Muscle of leg (tissue), 3 donors: ENCODE measurements at regions not wholly inside any gene's neighbourhood (a gene's known extent, or its start where the extent isn't known, plus 50 kb on each side); places are given as distances from the start of the nearest gene placed in this dataset.
A peak's percentile ranks its signal among the peaks of the same experiment; 100 is the strongest.

ENCODE experiments used
- DNase-seq: peaks from one replicate; pipeline ENCODE4 v3.0.0; 2013
- H3K27ac ChIP-seq: one replicate; pipeline ENCODE4 v1.5.1; 2013; ENCODE audit warnings: mild to moderate bottlenecking, low read length, control low read depth
- H3K27me3 ChIP-seq: one replicate; pipeline ENCODE4 v1.6.1; 2013; ENCODE audit warnings: low read length; ENCODE audit not compliant: control insufficient read depth, insufficient read depth
- H3K36me3 ChIP-seq: one replicate; pipeline ENCODE4 v1.6.1; 2013; ENCODE audit warnings: low read length; ENCODE audit not compliant: control insufficient read depth, insufficient read depth
- H3K4me1 ChIP-seq: one replicate; pipeline ENCODE4 v1.6.1; 2013; ENCODE audit warnings: low read length; ENCODE audit not compliant: control insufficient read depth, insufficient read depth
- H3K4me3 ChIP-seq: one replicate; pipeline ENCODE4 v1.5.1; 2013; ENCODE audit warnings: low read length, control low read depth
- H3K9me3 ChIP-seq: replicated peaks from 2 replicates; pipeline ENCODE4 v1.6.1; 2013; ENCODE audit warnings: low read depth, low read length; ENCODE audit not compliant: control insufficient read depth
- WGBS: methylation state at CpG from one replicate; pipeline ENCODE4 v1.1.5; 2013; ENCODE audit warnings: missing lambda C conversion rate; ENCODE audit not compliant: insufficient coverage; 5-methylcytosine and 5-hydroxymethylcytosine counted together

DNA sequence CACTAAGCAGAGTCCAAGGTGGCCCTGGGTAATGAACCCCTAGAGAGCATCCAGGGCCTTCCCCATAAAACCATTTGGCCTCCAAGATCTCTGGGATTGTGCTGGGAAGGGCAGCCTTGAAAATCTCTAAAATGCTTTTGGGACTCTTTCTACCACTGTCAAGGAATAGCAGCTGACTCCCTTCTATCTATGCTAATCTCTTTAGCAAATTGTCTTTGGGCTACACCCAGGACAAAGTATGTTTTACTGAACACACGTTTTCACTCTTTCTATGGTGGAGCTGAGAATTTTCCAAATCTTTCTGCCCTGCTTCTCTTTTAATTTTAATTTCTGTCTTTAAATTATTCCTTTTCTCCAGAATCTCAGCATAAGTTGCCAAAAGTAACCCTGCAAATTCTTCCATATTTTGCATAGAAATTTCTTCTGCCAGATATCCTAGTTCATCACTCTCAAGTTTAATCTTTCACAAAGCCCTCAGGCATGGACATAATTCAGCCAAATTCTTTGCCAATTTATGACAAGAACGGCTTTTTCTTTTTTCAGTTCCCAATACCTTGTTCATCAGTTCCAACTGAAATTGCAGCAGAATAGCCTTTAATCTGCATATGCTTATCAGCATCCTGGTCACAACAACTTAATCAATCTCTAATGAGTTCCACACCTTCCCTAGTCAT, 687.0 kb upstream of the ADGRL4 start:
- Histone ChIP-seq H3K9me3 (no peaks in the 10 kb centered on the region), H3K4me3 (no peak overlapping the region), H3K4me1 (peaks cover 4% of the 10 kb centered on the region), H3K27ac (no peak overlapping the region), H3K27me3 (no peaks in the 10 kb centered on the region), H3K36me3 (no peaks in the 10 kb centered on the region)
- peak; percentile 51 for DNase-seq
- WGBS = 11% methylated on average over 1 of the region's 2 CpGs

DNA sequence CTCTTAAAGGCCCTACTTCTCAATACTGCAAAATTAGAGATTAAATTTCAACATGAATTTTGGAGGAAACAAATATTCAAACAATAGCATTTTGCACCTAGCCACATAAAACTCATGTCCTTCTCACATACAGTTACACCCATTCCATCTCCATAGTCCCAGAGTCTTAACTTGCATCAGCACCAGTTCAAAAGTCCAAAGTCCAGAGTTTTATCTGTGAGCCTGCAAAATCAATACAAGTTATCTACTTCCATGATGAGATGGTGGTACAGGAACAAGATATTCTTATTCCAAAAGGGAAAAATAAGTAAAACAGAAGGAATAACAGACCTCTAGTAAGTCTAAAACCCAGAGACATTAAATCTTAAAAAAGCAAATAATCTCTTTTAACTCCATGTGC, 686.0 kb upstream of the ADGRL4 start:
- H3K27ac ChIP-seq = no peak overlapping the region
- H3K9me3 ChIP-seq = no peaks in the 10 kb centered on the region
- H3K4me3 ChIP-seq = no peak overlapping the region
- no peaks in the 10 kb centered on the region for H3K36me3 ChIP-seq
- no peak for DNase-seq
- H3K4me1 ChIP-seq = peaks cover 4% of the 10 kb centered on the region
- H3K27me3 ChIP-seq = no peaks in the 10 kb centered on the region

DNA sequence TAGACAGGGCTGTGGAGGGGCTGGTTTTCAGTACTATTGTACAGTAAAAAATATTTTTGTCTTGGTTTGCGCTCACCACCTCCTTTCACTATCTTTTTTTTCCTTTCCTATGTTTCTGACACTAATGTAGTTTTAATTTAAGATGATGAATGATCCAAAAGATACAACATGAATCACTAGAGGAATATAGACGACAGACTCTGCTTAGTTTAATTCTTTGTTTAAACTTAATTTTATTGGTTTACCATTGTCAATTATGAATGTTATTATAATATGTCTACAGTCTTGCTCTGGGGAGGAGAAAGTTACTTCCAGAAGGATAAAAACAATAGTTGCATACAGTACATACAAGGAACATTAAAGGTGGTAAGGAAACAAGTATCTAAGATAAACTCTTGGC, 682.4 kb upstream of the ADGRL4 start:
- no peak for DNase-seq
- H3K4me1 ChIP-seq = peaks cover 4% of the 10 kb centered on the region
- H3K9me3 ChIP-seq = no peaks in the 10 kb centered on the region
- H3K27ac ChIP-seq = no peak overlapping the region
- no peaks in the 10 kb centered on the region for H3K36me3 ChIP-seq
- no CpG with 5 or more reads among the region's 2 CpGs for WGBS
- H3K4me3 ChIP-seq = no peak overlapping the region
- no peaks in the 10 kb centered on the region for H3K27me3 ChIP-seq

DNA sequence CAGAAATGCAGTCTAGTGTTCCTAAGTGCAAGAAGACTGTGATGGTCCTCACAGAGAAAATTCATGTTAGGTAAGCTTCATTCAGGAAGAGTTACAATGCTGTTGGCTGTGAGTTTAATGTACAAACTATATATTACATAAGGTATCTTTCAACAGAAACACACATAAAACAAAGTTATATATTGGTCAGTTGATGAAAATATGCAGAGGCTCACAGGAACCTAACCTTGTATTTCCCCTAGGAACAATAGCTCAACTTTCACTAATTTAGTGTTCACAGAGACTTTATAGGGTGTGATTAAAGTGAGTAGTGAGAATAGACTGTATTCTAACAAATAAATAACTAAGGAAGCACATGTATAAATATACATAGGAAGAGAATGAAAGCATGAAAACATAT, 676.9 kb upstream of the ADGRL4 start:
- Histone ChIP-seq H3K4me3 (no peak overlapping the region), H3K27ac (no peak overlapping the region), H3K9me3 (peaks cover 9% of the 10 kb centered on the region), H3K27me3 (no peaks in the 10 kb centered on the region), H3K4me1 (no peaks in the 10 kb centered on the region), H3K36me3 (no peaks in the 10 kb centered on the region)
- DNase-seq = no peak

- Histone ChIP-seq H3K4me3 (no peak overlapping the region), H3K27me3 (no peaks in the 10 kb centered on the region), H3K27ac (no peak overlapping the region), H3K4me1 (no peaks in the 10 kb centered on the region), H3K36me3 (no peaks in the 10 kb centered on the region), H3K9me3 (peaks cover 9% of the 10 kb centered on the region)
- WGBS = no CpG with 5 or more reads among the region's 1 CpG
- no peak for DNase-seq
Measured at GRCh38 chr1:79682478-79682877, 675.9 kb upstream of the ADGRL4 start.

GRCh38 chr1:79681382-79681781, 674.9 kb upstream of the ADGRL4 start:
- no peaks in the 10 kb centered on the region for H3K27me3 ChIP-seq
- no peak for DNase-seq
- H3K9me3 ChIP-seq = peaks cover 9% of the 10 kb centered on the region
- no peak overlapping the region for H3K27ac ChIP-seq
- no peaks in the 10 kb centered on the region for H3K36me3 ChIP-seq
- no peaks in the 10 kb centered on the region for H3K4me1 ChIP-seq
- no peak overlapping the region for H3K4me3 ChIP-seq

DNA sequence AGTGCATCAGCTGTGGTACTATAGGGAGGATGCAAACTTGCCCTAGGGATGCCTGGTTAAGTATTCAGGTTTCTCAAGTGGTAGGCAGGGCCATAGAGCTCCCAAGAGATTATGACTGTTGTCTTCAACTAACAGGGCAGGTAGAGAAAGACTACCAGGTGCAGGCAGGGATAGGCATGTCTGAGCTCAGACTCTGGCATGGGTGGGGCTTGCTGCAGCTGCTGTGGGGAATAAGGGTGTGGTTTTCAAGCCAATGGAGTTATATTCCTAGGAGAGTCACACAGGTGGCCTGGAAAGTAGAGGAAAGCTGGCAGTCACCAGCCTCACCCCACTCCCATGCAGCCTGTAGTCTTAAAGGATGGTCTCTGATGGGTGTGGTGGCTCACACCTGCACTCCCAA, 673.4 kb upstream of the ADGRL4 start:
- Histone ChIP-seq H3K9me3 (peaks cover 9% of the 10 kb centered on the region), H3K27me3 (no peaks in the 10 kb centered on the region), H3K4me3 (no peak overlapping the region), H3K27ac (no peak overlapping the region), H3K36me3 (no peaks in the 10 kb centered on the region), H3K4me1 (no peaks in the 10 kb centered on the region)
- no peak for DNase-seq

GRCh38 chr1:79667848-79668696, 661.5 kb upstream of the ADGRL4 start:
- DNase-seq = peak; percentile 11
- no peak overlapping the region for H3K27ac ChIP-seq
- H3K4me1 ChIP-seq = no peaks in the 10 kb centered on the region
- no peaks in the 10 kb centered on the region for H3K27me3 ChIP-seq
- no peak overlapping the region for H3K4me3 ChIP-seq
- 93% methylated on average over 1 of the region's 3 CpGs for WGBS
- H3K36me3 ChIP-seq = no peaks in the 10 kb centered on the region
- H3K9me3 ChIP-seq = no peaks in the 10 kb centered on the region

GRCh38 chr1:79667166-79667565, 660.6 kb upstream of the ADGRL4 start:
- H3K4me3 ChIP-seq = no peak overlapping the region
- no peak overlapping the region for H3K27ac ChIP-seq
- WGBS = no CpG with 5 or more reads among the region's 2 CpGs
- no peaks in the 10 kb centered on the region for H3K4me1 ChIP-seq
- H3K27me3 ChIP-seq = no peaks in the 10 kb centered on the region
- H3K36me3 ChIP-seq = no peaks in the 10 kb centered on the region
- peak; percentile 80 for DNase-seq
- H3K9me3 ChIP-seq = no peaks in the 10 kb centered on the region

- Histone ChIP-seq H3K27ac (no peak overlapping the region), H3K36me3 (no peaks in the 10 kb centered on the region), H3K27me3 (no peaks in the 10 kb centered on the region), H3K4me3 (no peak overlapping the region), H3K9me3 (no peaks in the 10 kb centered on the region), H3K4me1 (no peaks in the 10 kb centered on the region)
- no CpG with 5 or more reads among the region's 2 CpGs for whole genome bisulfite sequencing
- no peak for DNase-seq
Measured at GRCh38 chr1:79663916-79664315, 657.4 kb upstream of the ADGRL4 start.
